GM12878 (cell line): ENCODE measurements at regions not wholly inside any gene's neighbourhood (a gene's known extent, or its start where the extent isn't known, plus 50 kb on each side); places are given as distances from the start of the nearest gene placed in this dataset.

ENCODE experiments used
- EZH2 ChIP-seq: IDR thresholded peaks from 2 replicates; pipeline ENCODE4 v1.6.1; 2012; ENCODE audit warnings: low read depth, mild to moderate bottlenecking, control low read depth, inconsistent platforms, low read length, borderline replicate concordance; ENCODE audit not compliant: control insufficient read depth
- MTA2 ChIP-seq: fragments of 450-650 bp; IDR thresholded peaks from 2 replicates; pipeline ENCODE4 v1.6.1; 2016; ENCODE audit warnings: low read depth, mild to moderate bottlenecking, moderate library complexity
- NFIC ChIP-seq: IDR thresholded peaks from 2 replicates; pipeline ENCODE4 v1.6.1; 2012; ENCODE audit warnings: low read depth, mild to moderate bottlenecking, inconsistent platforms, low read length, moderate library complexity
- RAD51 ChIP-seq: fragments of 450-650 bp; IDR thresholded peaks from 2 replicates; pipeline ENCODE4 v1.6.1; 2016; ENCODE audit warnings: moderate library complexity, mild to moderate bottlenecking, inconsistent platforms
- TF ChIP-seq, protein P1 (sequence below): fragments of 450-650 bp; IDR thresholded peaks from 2 replicates; pipeline ENCODE4 v1.6.1; 2016; ENCODE audit warnings: mild to moderate bottlenecking
- TF ChIP-seq, protein P2 (sequence below): IDR thresholded peaks from 2 replicates; pipeline ENCODE4 v1.6.1; 2012; ENCODE audit warnings: mild to moderate bottlenecking, low read depth, low read length

DNA sequence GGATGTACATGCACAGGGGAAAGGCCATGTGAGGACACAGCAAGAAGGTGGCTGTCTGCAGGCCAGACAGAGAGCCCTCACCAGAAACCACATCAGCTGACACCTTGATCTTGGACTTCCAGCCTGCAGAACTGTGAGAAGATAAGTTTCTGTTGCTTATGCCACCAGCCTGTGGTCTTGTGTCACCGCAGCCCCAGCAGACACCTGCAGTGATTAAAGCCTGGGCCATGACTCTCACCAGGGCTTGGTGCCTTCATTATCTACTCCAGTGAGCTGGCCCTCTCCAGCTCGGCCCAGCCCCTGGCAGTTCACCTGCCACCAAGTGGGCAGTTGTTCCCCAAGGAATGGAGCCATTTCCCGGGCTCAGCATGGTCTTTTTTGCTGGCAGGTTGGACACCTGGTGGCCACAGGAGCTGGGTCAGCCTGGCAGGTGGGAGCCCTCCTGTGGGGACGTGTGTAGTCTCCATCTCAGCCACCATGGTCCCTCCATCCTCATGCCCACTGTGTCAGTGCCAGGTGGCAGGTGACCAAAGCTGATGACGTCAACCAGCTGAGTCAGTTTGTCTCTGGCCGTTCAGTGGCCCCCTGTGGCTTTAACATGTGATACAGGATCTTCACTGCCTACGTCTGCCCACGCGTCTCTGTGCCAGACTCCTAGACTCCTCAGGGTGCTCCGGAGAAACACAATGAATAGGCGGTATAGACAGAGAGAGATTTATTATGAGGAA lies 99.9 kb upstream of the PPP1R26 start (continued):
- TF ChIP-seq NFIC, result no peak
- no peak for TF ChIP-seq EZH2
- no peak for TF ChIP-seq RAD51
- TF ChIP-seq MTA2, result no peak
- TF ChIP-seq, protein P1, sequence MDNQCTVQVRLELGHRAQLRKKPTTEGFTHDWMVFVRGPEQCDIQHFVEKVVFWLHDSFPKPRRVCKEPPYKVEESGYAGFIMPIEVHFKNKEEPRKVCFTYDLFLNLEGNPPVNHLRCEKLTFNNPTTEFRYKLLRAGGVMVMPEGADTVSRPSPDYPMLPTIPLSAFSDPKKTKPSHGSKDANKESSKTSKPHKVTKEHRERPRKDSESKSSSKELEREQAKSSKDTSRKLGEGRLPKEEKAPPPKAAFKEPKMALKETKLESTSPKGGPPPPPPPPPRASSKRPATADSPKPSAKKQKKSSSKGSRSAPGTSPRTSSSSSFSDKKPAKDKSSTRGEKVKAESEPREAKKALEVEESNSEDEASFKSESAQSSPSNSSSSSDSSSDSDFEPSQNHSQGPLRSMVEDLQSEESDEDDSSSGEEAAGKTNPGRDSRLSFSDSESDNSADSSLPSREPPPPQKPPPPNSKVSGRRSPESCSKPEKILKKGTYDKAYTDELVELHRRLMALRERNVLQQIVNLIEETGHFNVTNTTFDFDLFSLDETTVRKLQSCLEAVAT, result no peak
- TF ChIP-seq, protein P2, sequence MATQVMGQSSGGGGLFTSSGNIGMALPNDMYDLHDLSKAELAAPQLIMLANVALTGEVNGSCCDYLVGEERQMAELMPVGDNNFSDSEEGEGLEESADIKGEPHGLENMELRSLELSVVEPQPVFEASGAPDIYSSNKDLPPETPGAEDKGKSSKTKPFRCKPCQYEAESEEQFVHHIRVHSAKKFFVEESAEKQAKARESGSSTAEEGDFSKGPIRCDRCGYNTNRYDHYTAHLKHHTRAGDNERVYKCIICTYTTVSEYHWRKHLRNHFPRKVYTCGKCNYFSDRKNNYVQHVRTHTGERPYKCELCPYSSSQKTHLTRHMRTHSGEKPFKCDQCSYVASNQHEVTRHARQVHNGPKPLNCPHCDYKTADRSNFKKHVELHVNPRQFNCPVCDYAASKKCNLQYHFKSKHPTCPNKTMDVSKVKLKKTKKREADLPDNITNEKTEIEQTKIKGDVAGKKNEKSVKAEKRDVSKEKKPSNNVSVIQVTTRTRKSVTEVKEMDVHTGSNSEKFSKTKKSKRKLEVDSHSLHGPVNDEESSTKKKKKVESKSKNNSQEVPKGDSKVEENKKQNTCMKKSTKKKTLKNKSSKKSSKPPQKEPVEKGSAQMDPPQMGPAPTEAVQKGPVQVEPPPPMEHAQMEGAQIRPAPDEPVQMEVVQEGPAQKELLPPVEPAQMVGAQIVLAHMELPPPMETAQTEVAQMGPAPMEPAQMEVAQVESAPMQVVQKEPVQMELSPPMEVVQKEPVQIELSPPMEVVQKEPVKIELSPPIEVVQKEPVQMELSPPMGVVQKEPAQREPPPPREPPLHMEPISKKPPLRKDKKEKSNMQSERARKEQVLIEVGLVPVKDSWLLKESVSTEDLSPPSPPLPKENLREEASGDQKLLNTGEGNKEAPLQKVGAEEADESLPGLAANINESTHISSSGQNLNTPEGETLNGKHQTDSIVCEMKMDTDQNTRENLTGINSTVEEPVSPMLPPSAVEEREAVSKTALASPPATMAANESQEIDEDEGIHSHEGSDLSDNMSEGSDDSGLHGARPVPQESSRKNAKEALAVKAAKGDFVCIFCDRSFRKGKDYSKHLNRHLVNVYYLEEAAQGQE, result no peak
